NCI-H2196 treated with DMSO at 0.1 percent for 48 hours (cell line): ENCODE measurements at regions not wholly inside any gene's neighbourhood (a gene's known extent, or its start where the extent isn't known, plus 50 kb on each side); places are given as distances from the start of the nearest gene placed in this dataset.

ENCODE experiments used
- DNase-seq: peaks from one replicate; lab custom pipeline; 2025; ENCODE audit not compliant: unreplicated experiment; lab: John Stamatoyannopoulos, UW

- no peak for DNase-seq
Observed at GRCh38 chr15:91549581-91549980, 303.9 kb upstream of the SLCO3A1 start.

- DNase-seq, result no peak
Observed at GRCh38 chr15:91552555-91552954, 301.0 kb upstream of the SLCO3A1 start.

GRCh38 chr15:91553196-91553854, 300.2 kb upstream of the SLCO3A1 start:
- DNase-seq, result peak; percentile 31

GRCh38 chr15:91555312-91555711, 298.2 kb upstream of the SLCO3A1 start:
- DNase-seq, result no peak

- DNase-seq, result no peak
Observed at GRCh38 chr15:91556926-91557325, 296.6 kb upstream of the SLCO3A1 start.

- no peak for DNase-seq
Observed at GRCh38 chr15:91559066-91559465, 294.4 kb upstream of the SLCO3A1 start.

GRCh38 chr15:91561371-91562100, 292.0 kb upstream of the SLCO3A1 start:
- DNase-seq, result no peak

GRCh38 chr15:91562698-91563097, 290.8 kb upstream of the SLCO3A1 start:
- no peak for DNase-seq

GRCh38 chr15:91564631-91565030, 288.9 kb upstream of the SLCO3A1 start:
- no peak for DNase-seq

GRCh38 chr15:91566141-91566540, 287.4 kb upstream of the SLCO3A1 start:
- DNase-seq, result no peak

- DNase-seq, result no peak
Observed at GRCh38 chr15:91568036-91568435, 285.5 kb upstream of the SLCO3A1 start.

- DNase-seq, result peak; percentile 73
Observed at GRCh38 chr15:91572110-91572509, 281.4 kb upstream of the SLCO3A1 start.

GRCh38 chr15:91576096-91576495, 277.4 kb upstream of the SLCO3A1 start:
- no peak for DNase-seq

- DNase-seq, result no peak
Observed at GRCh38 chr15:91578511-91578910, 275.0 kb upstream of the SLCO3A1 start.

- no peak for DNase-seq
Observed at GRCh38 chr15:91584895-91585294, 268.6 kb upstream of the SLCO3A1 start.

- no peak for DNase-seq
Observed at GRCh38 chr15:91586560-91586959, 266.9 kb upstream of the SLCO3A1 start.

- DNase-seq, result no peak
Observed at GRCh38 chr15:91589360-91589759, 264.1 kb upstream of the SLCO3A1 start.

GRCh38 chr15:91592567-91592966, 260.9 kb upstream of the SLCO3A1 start:
- no peak for DNase-seq

- DNase-seq, result no peak
Observed at GRCh38 chr15:91593067-91593466, 260.4 kb upstream of the SLCO3A1 start.

GRCh38 chr15:91593653-91594052, 259.9 kb upstream of the SLCO3A1 start:
- no peak for DNase-seq

- no peak for DNase-seq
Observed at GRCh38 chr15:91599261-91599660, 254.2 kb upstream of the SLCO3A1 start.

GRCh38 chr15:91603384-91604080, 250.0 kb upstream of the SLCO3A1 start:
- no peak for DNase-seq
